ENCODE measurements at regions not wholly inside any gene's neighbourhood (a gene's known extent, or its start where the extent isn't known, plus 50 kb on each side); places are given as distances from the start of the nearest gene placed in this dataset.
A peak's percentile ranks its signal among the peaks of the same experiment; 100 is the strongest.
"Not testable (repeated sequence)": the region's sequence is repeated elsewhere in the genome, so short reads cannot be mapped to it uniquely, and the experiment has no call there.

GRCh38 chr22:23436354-23437106 lies 143.6 kb downstream of the IGLL1 start:
- DNase-seq, result not testable (repeated sequence)

GRCh38 chr22:23435186-23435585 lies 144.9 kb downstream of the IGLL1 start:
- DNase-seq, result not testable (repeated sequence)

GRCh38 chr22:23434198-23434830 lies 145.8 kb downstream of the IGLL1 start:
- DNase-seq, result not testable (repeated sequence)

- peak; percentile 24 for DNase-seq
These were observed 146.7 kb downstream of the IGLL1 start for GRCh38 chr22:23433127-23434005.

- not testable (repeated sequence) for DNase-seq
These were observed 147.4 kb downstream of the IGLL1 start for GRCh38 chr22:23432719-23433118.

- no peak for DNase-seq
These were observed 148.6 kb downstream of the IGLL1 start for GRCh38 chr22:23431337-23432072.

GRCh38 chr22:23424551-23425068 lies 155.5 kb downstream of the IGLL1 start:
- not testable (repeated sequence) for DNase-seq

GRCh38 chr22:23424031-23424430 lies 156.1 kb downstream of the IGLL1 start:
- DNase-seq, result no peak

GRCh38 chr22:23422281-23422680 lies 157.8 kb downstream of the IGLL1 start:
- DNase-seq, result not testable (repeated sequence)

- not testable (repeated sequence) for DNase-seq
These were observed 158.8 kb downstream of the IGLL1 start for GRCh38 chr22:23421300-23421699.

- no peak for DNase-seq
These were observed 160.2 kb downstream of the IGLL1 start for GRCh38 chr22:23419931-23420330.

GRCh38 chr22:23419171-23419570 lies 160.9 kb downstream of the IGLL1 start:
- DNase-seq, result no peak

- DNase-seq, result no peak
These were observed 161.8 kb downstream of the IGLL1 start for GRCh38 chr22:23418159-23418788.

GRCh38 chr22:23417327-23417726 lies 162.8 kb downstream of the IGLL1 start:
- not testable (repeated sequence) for DNase-seq

- not testable (repeated sequence) for DNase-seq
These were observed 163.9 kb downstream of the IGLL1 start for GRCh38 chr22:23416169-23416690.

GRCh38 chr22:23415490-23415851 lies 164.6 kb downstream of the IGLL1 start:
- DNase-seq, result no peak

- DNase-seq, result no peak
These were observed 165.2 kb downstream of the IGLL1 start for GRCh38 chr22:23414727-23415489.

- no peak for DNase-seq
These were observed 168.4 kb downstream of the IGLL1 start for GRCh38 chr22:23411739-23412138.

- DNase-seq, result no peak
These were observed 169.7 kb downstream of the IGLL1 start for GRCh38 chr22:23410411-23410810.

GRCh38 chr22:23409976-23410375 lies 170.1 kb downstream of the IGLL1 start:
- DNase-seq, result no peak

- no peak for DNase-seq
These were observed 171.8 kb downstream of the IGLL1 start for GRCh38 chr22:23408321-23408720.
